ENCODE measurements at regions not wholly inside any gene's neighbourhood (a gene's known extent, or its start where the extent isn't known, plus 50 kb on each side); places are given as distances from the start of the nearest gene placed in this dataset.

DNA sequence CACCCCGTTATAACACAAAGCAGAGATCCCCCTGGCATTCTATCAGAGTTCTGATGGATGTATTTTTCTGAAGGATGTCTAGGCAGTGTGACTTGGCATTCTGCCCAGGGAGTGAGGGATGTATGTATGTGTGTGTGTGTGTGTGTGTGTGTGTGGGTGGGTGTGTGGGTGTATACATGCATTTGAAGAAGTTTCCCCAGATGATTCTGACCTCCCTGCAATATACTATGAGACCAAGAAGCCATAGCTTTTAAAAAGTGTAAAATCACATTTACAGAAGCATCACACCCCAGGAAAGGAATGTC, 59.7 kb upstream of the NAP1L1 start:
- no peak for DNase-seq (ENCODE audit: extremely low spot score)
- ChIA-PET CTCF (no interaction called here), POLR2A (no interaction called here)
- TF ChIP-seq TARDBP (IDR thresholded peaks at IDR 0.05) (no peak), ELF4 (IDR thresholded peaks at IDR 0.05) (no peak), HDGF (IDR thresholded peaks at IDR 0.05; ENCODE audit: borderline replicate concordance) (no peak), FOXA1 (IDR thresholded peaks at IDR 0.05) (no peak), LEF1 (IDR thresholded peaks at IDR 0.05; ENCODE audit: borderline replicate concordance) (no peak), L3MBTL2 (conservative IDR thresholded peaks at IDR 0.05) (no peak), FOXK2 (IDR thresholded peaks at IDR 0.05) (no peak), ARNT (IDR thresholded peaks at IDR 0.05) (no peak), BHLHE40 (IDR thresholded peaks at IDR 0.05; ENCODE audit: borderline replicate concordance) (no peak), NFRKB (IDR thresholded peaks at IDR 0.05) (no peak), SUZ12 (IDR thresholded peaks at IDR 0.05) (no peak), CTBP1 (IDR thresholded peaks at IDR 0.05; ENCODE audit: borderline replicate concordance) (no peak)
- TF ChIP-seq, protein P1, sequence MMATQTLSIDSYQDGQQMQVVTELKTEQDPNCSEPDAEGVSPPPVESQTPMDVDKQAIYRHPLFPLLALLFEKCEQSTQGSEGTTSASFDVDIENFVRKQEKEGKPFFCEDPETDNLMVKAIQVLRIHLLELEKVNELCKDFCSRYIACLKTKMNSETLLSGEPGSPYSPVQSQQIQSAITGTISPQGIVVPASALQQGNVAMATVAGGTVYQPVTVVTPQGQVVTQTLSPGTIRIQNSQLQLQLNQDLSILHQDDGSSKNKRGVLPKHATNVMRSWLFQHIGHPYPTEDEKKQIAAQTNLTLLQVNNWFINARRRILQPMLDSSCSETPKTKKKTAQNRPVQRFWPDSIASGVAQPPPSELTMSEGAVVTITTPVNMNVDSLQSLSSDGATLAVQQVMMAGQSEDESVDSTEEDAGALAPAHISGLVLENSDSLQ (IDR thresholded peaks at IDR 0.05): no peak

DNA sequence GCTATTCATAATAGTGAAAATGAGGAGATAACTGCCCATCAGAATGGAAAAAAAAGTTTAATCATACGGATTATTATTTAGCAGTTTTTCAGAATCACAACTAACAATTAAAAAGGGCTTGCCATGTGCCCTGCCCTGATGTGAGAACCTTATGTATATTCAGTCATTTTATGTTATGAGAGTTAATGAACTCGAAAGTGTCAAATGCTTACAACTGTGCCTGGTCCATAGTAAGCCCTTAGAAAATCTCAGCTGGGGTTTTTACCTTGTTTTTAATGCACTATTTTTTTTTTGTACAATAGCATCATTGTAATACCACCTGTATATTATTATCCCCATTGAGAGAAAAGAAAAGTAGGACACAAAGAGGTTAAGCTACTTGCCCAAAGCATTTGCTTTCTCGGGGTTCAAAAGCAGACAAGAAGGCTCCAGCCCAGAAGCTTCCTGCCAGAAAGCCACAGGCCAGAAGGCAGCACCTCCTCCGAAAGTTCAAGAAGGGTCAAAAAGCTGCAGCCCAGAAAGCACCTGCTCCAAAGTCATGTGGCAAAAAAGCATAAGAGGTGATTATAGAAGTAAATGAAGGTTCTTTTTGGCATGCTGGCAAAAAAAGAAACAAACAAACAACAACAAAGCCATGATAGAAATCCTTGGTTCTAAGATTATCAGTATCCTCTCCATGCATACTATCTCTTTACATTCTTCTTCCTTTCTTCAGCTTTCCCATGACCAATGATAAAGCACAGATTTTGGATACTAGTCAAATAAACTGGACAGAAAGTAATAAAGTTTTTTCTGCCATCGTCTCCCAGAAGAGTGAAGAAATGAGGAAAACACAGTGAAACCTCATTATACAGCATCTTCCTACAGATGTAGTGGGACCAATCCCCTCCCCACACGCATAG, 59.1 kb upstream of the NAP1L1 start:
- CTCF ChIA-PET: no interaction called here
- POLR2A ChIA-PET: no interaction called here
- TF ChIP-seq SP1 (IDR thresholded peaks at IDR 0.05) (no peak), SUZ12 (IDR thresholded peaks at IDR 0.05) (no peak), FOXK2 (IDR thresholded peaks at IDR 0.05) (no peak), ELF4 (IDR thresholded peaks at IDR 0.05) (no peak), CTBP1 (IDR thresholded peaks at IDR 0.05; ENCODE audit: borderline replicate concordance) (no peak), TARDBP (IDR thresholded peaks at IDR 0.05) (no peak), L3MBTL2 (conservative IDR thresholded peaks at IDR 0.05) (no peak)
- DNase-seq (ENCODE audit: extremely low spot score): no peak

DNA sequence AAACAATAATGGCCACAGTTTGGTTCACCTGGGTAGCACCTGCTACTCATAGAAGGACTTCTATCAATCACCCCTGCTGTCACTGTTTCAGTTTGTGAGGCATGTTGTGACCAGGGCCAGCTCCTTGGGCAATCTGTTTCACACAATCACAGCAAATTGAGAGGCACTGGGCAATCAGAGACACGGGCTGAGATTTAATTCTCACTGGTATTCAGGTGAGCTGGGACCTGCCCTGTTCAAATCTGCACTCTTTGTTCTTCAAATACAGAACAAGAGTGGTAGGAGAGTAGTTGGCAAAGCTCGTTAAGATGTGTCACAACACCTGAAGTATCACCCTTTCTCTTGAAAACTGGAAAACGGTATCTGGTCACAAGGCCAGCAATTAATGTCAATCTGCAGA, 57.8 kb upstream of the NAP1L1 start:
- POLR2A ChIA-PET: no interaction called here
- DNase-seq (ENCODE audit: extremely low spot score): no peak
- CTCF ChIA-PET: no interaction called here
- TF ChIP-seq LEF1 (IDR thresholded peaks at IDR 0.05; ENCODE audit: borderline replicate concordance) (no peak), ZNF384 (IDR thresholded peaks at IDR 0.05) (no peak), NFRKB (IDR thresholded peaks at IDR 0.05) (no peak), CTBP1 (IDR thresholded peaks at IDR 0.05; ENCODE audit: borderline replicate concordance) (no peak), FOXK2 (IDR thresholded peaks at IDR 0.05) (no peak), SP1 (IDR thresholded peaks at IDR 0.05) (no peak), FOXA1 (IDR thresholded peaks at IDR 0.05) (no peak), TARDBP (IDR thresholded peaks at IDR 0.05) (no peak), HDGF (IDR thresholded peaks at IDR 0.05; ENCODE audit: borderline replicate concordance) (no peak), SUZ12 (IDR thresholded peaks at IDR 0.05) (no peak), ELF4 (IDR thresholded peaks at IDR 0.05) (no peak)

- TF ChIP-seq SUZ12 (IDR thresholded peaks at IDR 0.05) (no peak), FOXM1 (IDR thresholded peaks at IDR 0.05; ENCODE audit: borderline replicate concordance) (no peak), NFRKB (IDR thresholded peaks at IDR 0.05) (no peak), L3MBTL2 (conservative IDR thresholded peaks at IDR 0.05) (no peak), TARDBP (IDR thresholded peaks at IDR 0.05) (no peak), ZNF384 (IDR thresholded peaks at IDR 0.05) (no peak), ARNT (IDR thresholded peaks at IDR 0.05) (no peak), FOXK2 (IDR thresholded peaks at IDR 0.05) (no peak), HDGF (IDR thresholded peaks at IDR 0.05; ENCODE audit: borderline replicate concordance) (no peak), FOXA1 (IDR thresholded peaks at IDR 0.05) (no peak), CTBP1 (IDR thresholded peaks at IDR 0.05; ENCODE audit: borderline replicate concordance) (no peak), SP1 (IDR thresholded peaks at IDR 0.05) (no peak), LEF1 (IDR thresholded peaks at IDR 0.05; ENCODE audit: borderline replicate concordance) (no peak), ELF4 (IDR thresholded peaks at IDR 0.05) (no peak), BHLHE40 (IDR thresholded peaks at IDR 0.05; ENCODE audit: borderline replicate concordance) (no peak)
- TF ChIP-seq, protein P1 (IDR thresholded peaks at IDR 0.05): no peak
- ChIA-PET POLR2A (no interaction called here), CTCF (no interaction called here)
- DNase-seq (ENCODE audit: extremely low spot score): no peak
Observed at GRCh38 chr12:76138656-76139055, 54.2 kb upstream of the NAP1L1 start.

- DNase-seq (ENCODE audit: extremely low spot score): no peak
- CTCF ChIA-PET: no interaction called here
- POLR2A ChIA-PET: no interaction called here
- TF ChIP-seq, protein P1 (IDR thresholded peaks at IDR 0.05): no peak
- TF ChIP-seq ARNT (IDR thresholded peaks at IDR 0.05) (no peak), ZNF384 (IDR thresholded peaks at IDR 0.05) (no peak), L3MBTL2 (conservative IDR thresholded peaks at IDR 0.05) (no peak), BHLHE40 (IDR thresholded peaks at IDR 0.05; ENCODE audit: borderline replicate concordance) (no peak), FOXM1 (IDR thresholded peaks at IDR 0.05; ENCODE audit: borderline replicate concordance) (no peak), CTBP1 (IDR thresholded peaks at IDR 0.05; ENCODE audit: borderline replicate concordance) (no peak), HDGF (IDR thresholded peaks at IDR 0.05; ENCODE audit: borderline replicate concordance) (no peak), NFRKB (IDR thresholded peaks at IDR 0.05) (no peak), SP1 (IDR thresholded peaks at IDR 0.05) (no peak), TARDBP (IDR thresholded peaks at IDR 0.05) (no peak), FOXA1 (IDR thresholded peaks at IDR 0.05) (no peak), ELF4 (IDR thresholded peaks at IDR 0.05) (no peak), SUZ12 (IDR thresholded peaks at IDR 0.05) (no peak), FOXK2 (IDR thresholded peaks at IDR 0.05) (no peak), LEF1 (IDR thresholded peaks at IDR 0.05; ENCODE audit: borderline replicate concordance) (no peak)
Observed at GRCh38 chr12:76137606-76138005, 53.1 kb upstream of the NAP1L1 start.

DNA sequence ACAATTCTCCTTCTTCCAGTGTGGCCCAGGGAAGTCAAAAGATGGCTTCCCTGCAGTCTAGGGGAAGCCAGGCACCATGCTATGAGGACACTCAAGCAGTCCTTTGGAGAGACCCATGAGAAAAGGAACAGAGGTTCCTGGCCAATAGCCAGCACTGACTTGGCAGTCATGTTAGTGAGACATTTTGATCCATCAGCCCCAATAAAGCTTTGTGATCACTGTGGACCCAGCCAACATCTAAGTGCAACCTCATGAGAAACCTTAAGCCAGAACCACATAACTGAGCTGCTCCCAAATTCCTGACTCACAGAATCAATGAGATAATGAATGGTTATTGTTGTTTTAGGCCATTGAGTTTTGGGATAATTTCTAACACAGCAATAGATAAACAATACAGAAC, 51.0 kb upstream of the NAP1L1 start:
- no peak for DNase-seq (ENCODE audit: extremely low spot score)
- CTCF ChIA-PET: no interaction called here
- no peak for TF ChIP-seq HDGF (IDR thresholded peaks at IDR 0.05; ENCODE audit: borderline replicate concordance)
- POLR2A ChIA-PET: no interaction called here
